ENCODE measurements at regions not wholly inside any gene's neighbourhood (a gene's known extent, or its start where the extent isn't known, plus 50 kb on each side); places are given as distances from the start of the nearest gene placed in this dataset.
A peak's percentile ranks its signal among the peaks of the same experiment; 100 is the strongest.
"Not testable (repeated sequence)": the region's sequence is repeated elsewhere in the genome, so short reads cannot be mapped to it uniquely, and the experiment has no call there.

- H2AFZ ChIP-seq; H3K36me3 ChIP-seq (ENCODE audit: low read depth); H4K20me1 ChIP-seq (ENCODE audit: insufficient read depth); H3K9ac ChIP-seq; H3K4me2 ChIP-seq (ENCODE audit: unreplicated experiment); H3K79me2 ChIP-seq (ENCODE audit: insufficient read depth); H3K4me3 ChIP-seq; H3F3A ChIP-seq (ENCODE audit: insufficient read depth); H3K27ac ChIP-seq; H3K27me3 ChIP-seq (replicated peaks; ENCODE audit: insufficient read depth); in situ Hi-C loops (cut with MboI); DNase-seq; H3K9me2 ChIP-seq (ENCODE audit: insufficient read depth); H3K9me3 ChIP-seq (ENCODE audit: low read depth): not testable (repeated sequence)
- WGBS, 2 experiments (ENCODE audit: low coverage in 1 of 2, low lambda C conversion rate in 2 of 2, missing lambda C conversion rate in 2 of 2), result 85 to 94% methylated on average over 10 to 11 of the region's 11 CpGs
- peaks cover 13% of the 10 kb centered on the region for H3K4me1 ChIP-seq (ENCODE audit: insufficient read depth)
These were observed 111.5 kb upstream of the ZNF469 start for GRCh38 chr16:88271296-88271695.

GRCh38 chr16:88271776-88272175 lies 111.0 kb upstream of the ZNF469 start:
- H3K9me2 ChIP-seq (ENCODE audit: insufficient read depth); H2AFZ ChIP-seq; in situ Hi-C loops (cut with MboI); H3K4me2 ChIP-seq (ENCODE audit: unreplicated experiment); H3K27me3 ChIP-seq (replicated peaks; ENCODE audit: insufficient read depth); H4K20me1 ChIP-seq (ENCODE audit: insufficient read depth); H3K36me3 ChIP-seq (ENCODE audit: low read depth); H3K9ac ChIP-seq; H3K79me2 ChIP-seq (ENCODE audit: insufficient read depth); H3K27ac ChIP-seq; H3K4me3 ChIP-seq; DNase-seq; H3F3A ChIP-seq (ENCODE audit: insufficient read depth); H3K9me3 ChIP-seq (ENCODE audit: low read depth): not testable (repeated sequence)
- WGBS, 2 experiments (ENCODE audit: low coverage in 1 of 2, low lambda C conversion rate in 2 of 2, missing lambda C conversion rate in 2 of 2), result 67 to 71% methylated on average over 3 of the region's 3 CpGs
- H3K4me1 ChIP-seq (ENCODE audit: insufficient read depth), result peaks cover 13% of the 10 kb centered on the region

- H4K20me1 ChIP-seq (ENCODE audit: insufficient read depth); H3K9me2 ChIP-seq (ENCODE audit: insufficient read depth); H3K9ac ChIP-seq; H3K36me3 ChIP-seq (ENCODE audit: low read depth); DNase-seq; H3K27me3 ChIP-seq (replicated peaks; ENCODE audit: insufficient read depth); H3F3A ChIP-seq (ENCODE audit: insufficient read depth); H2AFZ ChIP-seq; H3K4me3 ChIP-seq; H3K4me2 ChIP-seq (ENCODE audit: unreplicated experiment); H3K9me3 ChIP-seq (ENCODE audit: low read depth); H3K79me2 ChIP-seq (ENCODE audit: insufficient read depth); in situ Hi-C loops (cut with MboI); H3K27ac ChIP-seq: not testable (repeated sequence)
- peaks cover 13% of the 10 kb centered on the region for H3K4me1 ChIP-seq (ENCODE audit: insufficient read depth)
- 85 to 100% methylated on average over 3 to 12 of the region's 12 CpGs for WGBS, 2 experiments (ENCODE audit: low coverage in 1 of 2, low lambda C conversion rate in 2 of 2, missing lambda C conversion rate in 2 of 2)
These were observed 110.3 kb upstream of the ZNF469 start for GRCh38 chr16:88272437-88272836.

GRCh38 chr16:88274126-88274750 lies 108.5 kb upstream of the ZNF469 start:
- H3K9ac ChIP-seq, result peak overlapping the region; percentile 66

GRCh38 chr16:88274847-88275246 lies 107.9 kb upstream of the ZNF469 start:
- peak overlapping the region; percentile 55 for H3K4me2 ChIP-seq (ENCODE audit: unreplicated experiment)
- in situ Hi-C loops (cut with MboI), result no loop called here
- peak overlapping the region; percentile 66 for H3K9ac ChIP-seq
- no peaks in the 10 kb centered on the region for H3K9me2 ChIP-seq (ENCODE audit: insufficient read depth)
- no peaks in the 10 kb centered on the region for H3F3A ChIP-seq (ENCODE audit: insufficient read depth)
- H3K27me3 ChIP-seq (replicated peaks; ENCODE audit: insufficient read depth), result no peaks in the 10 kb centered on the region
- H3K4me3 ChIP-seq, result peak overlapping the region; percentile 20; the same call in 1 of the 2 replicates
- peak overlapping the region; percentile 61 for H3K27ac ChIP-seq
- H3K79me2 ChIP-seq (ENCODE audit: insufficient read depth), result no peaks in the 10 kb centered on the region
- peaks cover 13% of the 10 kb centered on the region for H3K4me1 ChIP-seq (ENCODE audit: insufficient read depth)
- no peaks in the 10 kb centered on the region for H3K9me3 ChIP-seq (ENCODE audit: low read depth)
- no peaks in the 10 kb centered on the region for H4K20me1 ChIP-seq (ENCODE audit: insufficient read depth)
- 6 to 10% methylated on average over 17 of the region's 17 CpGs for WGBS, 2 experiments (ENCODE audit: low coverage in 1 of 2, low lambda C conversion rate in 2 of 2, missing lambda C conversion rate in 2 of 2)
- no peaks in the 10 kb centered on the region for H3K36me3 ChIP-seq (ENCODE audit: low read depth)
- H2AFZ ChIP-seq, result peak overlapping the region; percentile 35; the same call in 1 of the 2 replicates
- TF ChIP-seq EZH2phosphoT487 (IDR thresholded peaks at IDR 0.05; ENCODE audit: insufficient read depth, low read depth), result no peak
- TF ChIP-seq EZH2 (IDR thresholded peaks at IDR 0.05; ENCODE audit: insufficient read depth, poor library complexity, severe bottlenecking), result no peak
- DNase-seq, result peak; percentile 49

More at GRCh38 chr16:88274126-88274750, 108.5 kb upstream of the ZNF469 start:
- Histone ChIP-seq H3K4me1 (ENCODE audit: insufficient read depth) (peaks cover 13% of the 10 kb centered on the region), H3K27ac (peak overlapping the region; percentile 61), H3K4me3 (peak overlapping the region; percentile 20; the same call in 1 of the 2 replicates), H3K4me2 (ENCODE audit: unreplicated experiment) (peak overlapping the region; percentile 55), H2AFZ (peak overlapping the region; percentile 35; the same call in 1 of the 2 replicates)
- 10 to 14% methylated on average over 11 of the region's 11 CpGs for WGBS, 2 experiments (ENCODE audit: low coverage in 1 of 2, low lambda C conversion rate in 2 of 2, missing lambda C conversion rate in 2 of 2)
- H3K27me3 ChIP-seq (replicated peaks; ENCODE audit: insufficient read depth); H4K20me1 ChIP-seq (ENCODE audit: insufficient read depth); H3K9me3 ChIP-seq (ENCODE audit: low read depth); H3F3A ChIP-seq (ENCODE audit: insufficient read depth); H3K36me3 ChIP-seq (ENCODE audit: low read depth); in situ Hi-C loops (cut with MboI); H3K9me2 ChIP-seq (ENCODE audit: insufficient read depth); H3K79me2 ChIP-seq (ENCODE audit: insufficient read depth): not testable (repeated sequence)
- DNase-seq, result peak; percentile 66

GRCh38 chr16:88275336-88276122 lies 107.2 kb upstream of the ZNF469 start:
- H3K79me2 ChIP-seq (ENCODE audit: insufficient read depth); H3K27me3 ChIP-seq (replicated peaks; ENCODE audit: insufficient read depth); H4K20me1 ChIP-seq (ENCODE audit: insufficient read depth); H3F3A ChIP-seq (ENCODE audit: insufficient read depth); H3K9me2 ChIP-seq (ENCODE audit: insufficient read depth); H3K36me3 ChIP-seq (ENCODE audit: low read depth); in situ Hi-C loops (cut with MboI); H3K27ac ChIP-seq; H2AFZ ChIP-seq; H3K9me3 ChIP-seq (ENCODE audit: low read depth); DNase-seq; H3K4me3 ChIP-seq: not testable (repeated sequence)
- peak overlapping the region; percentile 55 for H3K4me2 ChIP-seq (ENCODE audit: unreplicated experiment)
- 90 to 91% methylated on average over 16 to 20 of the region's 21 CpGs for WGBS, 2 experiments (ENCODE audit: low coverage in 1 of 2, low lambda C conversion rate in 2 of 2, missing lambda C conversion rate in 2 of 2)
- peaks cover 13% of the 10 kb centered on the region for H3K4me1 ChIP-seq (ENCODE audit: insufficient read depth)
- H3K9ac ChIP-seq, result peak overlapping the region; percentile 66; the same call in 1 of the 2 replicates

- H3K9ac ChIP-seq; in situ Hi-C loops (cut with MboI); H3K27me3 ChIP-seq (replicated peaks; ENCODE audit: insufficient read depth); H3K79me2 ChIP-seq (ENCODE audit: insufficient read depth); H2AFZ ChIP-seq; H3K9me2 ChIP-seq (ENCODE audit: insufficient read depth); H3K9me3 ChIP-seq (ENCODE audit: low read depth); H4K20me1 ChIP-seq (ENCODE audit: insufficient read depth); H3K4me2 ChIP-seq (ENCODE audit: unreplicated experiment); DNase-seq; H3F3A ChIP-seq (ENCODE audit: insufficient read depth); H3K36me3 ChIP-seq (ENCODE audit: low read depth); H3K4me3 ChIP-seq; H3K27ac ChIP-seq: not testable (repeated sequence)
- H3K4me1 ChIP-seq (ENCODE audit: insufficient read depth), result peaks cover 13% of the 10 kb centered on the region
- whole genome bisulfite sequencing, 2 experiments (ENCODE audit: low coverage in 1 of 2, low lambda C conversion rate in 2 of 2, missing lambda C conversion rate in 2 of 2), result 87 to 89% methylated on average over 13 of the region's 13 CpGs
These were observed 106.6 kb upstream of the ZNF469 start for GRCh38 chr16:88276123-88276588.

Measured in GM23248 (cell line).